ENCODE measurements at regions not wholly inside any gene's neighbourhood (a gene's known extent, or its start where the extent isn't known, plus 50 kb on each side); places are given as distances from the start of the nearest gene placed in this dataset.

- TF ChIP-seq, protein P1, sequence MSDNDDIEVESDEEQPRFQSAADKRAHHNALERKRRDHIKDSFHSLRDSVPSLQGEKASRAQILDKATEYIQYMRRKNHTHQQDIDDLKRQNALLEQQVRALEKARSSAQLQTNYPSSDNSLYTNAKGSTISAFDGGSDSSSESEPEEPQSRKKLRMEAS (IDR thresholded peaks at IDR 0.05) = no peak
- no peak for TF ChIP-seq FOXA1 (IDR thresholded peaks at IDR 0.05)
- no peak for TF ChIP-seq JUND (IDR thresholded peaks at IDR 0.05)
- TF ChIP-seq HNF4G (IDR thresholded peaks at IDR 0.05) = no peak
Observed at GRCh38 chr10:128220021-128220420, 93.8 kb upstream of the MKI67 start (continued).

GRCh38 chr10:128221117-128221516 lies 94.9 kb upstream of the MKI67 start:
- H3K27ac ChIP-seq (ENCODE audit: low read depth in 1 of 2, low read length in 2 of 2) = no peak overlapping the region
- WGBS = 61% methylated on average over 11 of the region's 11 CpGs
- H3K4me3 ChIP-seq (ENCODE audit: low read depth in 1 of 3, low read length in 3 of 3) = no peak overlapping the region
- no peak overlapping the region for H3K9ac ChIP-seq (ENCODE audit: low read depth in 1 of 2, low read length in 2 of 2)
- TF ChIP-seq RXRA (IDR thresholded peaks at IDR 0.05) (no peak), RAD21 (IDR thresholded peaks at IDR 0.05) (no peak)
- TF ChIP-seq, protein P2, sequence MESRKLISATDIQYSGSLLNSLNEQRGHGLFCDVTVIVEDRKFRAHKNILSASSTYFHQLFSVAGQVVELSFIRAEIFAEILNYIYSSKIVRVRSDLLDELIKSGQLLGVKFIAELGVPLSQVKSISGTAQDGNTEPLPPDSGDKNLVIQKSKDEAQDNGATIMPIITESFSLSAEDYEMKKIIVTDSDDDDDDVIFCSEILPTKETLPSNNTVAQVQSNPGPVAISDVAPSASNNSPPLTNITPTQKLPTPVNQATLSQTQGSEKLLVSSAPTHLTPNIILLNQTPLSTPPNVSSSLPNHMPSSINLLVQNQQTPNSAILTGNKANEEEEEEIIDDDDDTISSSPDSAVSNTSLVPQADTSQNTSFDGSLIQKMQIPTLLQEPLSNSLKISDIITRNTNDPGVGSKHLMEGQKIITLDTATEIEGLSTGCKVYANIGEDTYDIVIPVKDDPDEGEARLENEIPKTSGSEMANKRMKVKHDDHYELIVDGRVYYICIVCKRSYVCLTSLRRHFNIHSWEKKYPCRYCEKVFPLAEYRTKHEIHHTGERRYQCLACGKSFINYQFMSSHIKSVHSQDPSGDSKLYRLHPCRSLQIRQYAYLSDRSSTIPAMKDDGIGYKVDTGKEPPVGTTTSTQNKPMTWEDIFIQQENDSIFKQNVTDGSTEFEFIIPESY (IDR thresholded peaks at IDR 0.05) = no peak
- no peaks in the 10 kb centered on the region for H3K9me3 ChIP-seq (ENCODE audit: control insufficient read depth in 4 of 4, low read length in 3 of 4)
- no peaks in the 10 kb centered on the region for H3K27me3 ChIP-seq (ENCODE audit: control insufficient read depth in 4 of 4, insufficient read depth in 4 of 4, low read length in 3 of 4)
- H3K4me1 ChIP-seq (ENCODE audit: control insufficient read depth in 4 of 4, insufficient read depth in 4 of 4, low read length in 3 of 4) = no peaks in the 10 kb centered on the region
- H3K36me3 ChIP-seq (ENCODE audit: control insufficient read depth in 4 of 4, insufficient read depth in 3 of 4, low read depth in 1 of 4, low read length in 3 of 4) = no peaks in the 10 kb centered on the region
- DNase-seq (ENCODE audit: low spot score) = no peak

DNA sequence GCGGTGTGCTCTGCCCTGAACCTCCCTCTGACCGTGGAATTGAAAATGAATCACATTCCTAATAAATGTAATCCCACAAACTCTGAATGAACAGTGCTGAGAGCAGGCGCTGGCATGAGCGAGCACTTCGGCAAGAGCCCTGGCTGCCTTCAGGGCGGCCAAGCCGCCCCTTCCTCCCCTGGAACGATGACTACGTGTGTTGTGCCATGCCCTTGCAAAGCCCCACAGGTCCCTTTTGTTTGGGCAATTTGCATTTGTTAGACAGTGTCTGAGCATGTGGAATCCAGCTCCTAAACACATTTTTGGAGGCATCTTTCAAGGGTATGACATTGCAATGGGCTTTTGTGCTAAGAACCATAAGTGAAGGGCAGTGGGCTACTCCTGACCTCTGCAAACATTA lies 95.6 kb upstream of the MKI67 start:
- Histone ChIP-seq H3K36me3 (ENCODE audit: control insufficient read depth in 4 of 4, insufficient read depth in 3 of 4, low read depth in 1 of 4, low read length in 3 of 4) (no peaks in the 10 kb centered on the region), H3K27me3 (ENCODE audit: control insufficient read depth in 4 of 4, insufficient read depth in 4 of 4, low read length in 3 of 4) (no peaks in the 10 kb centered on the region), H3K27ac (ENCODE audit: low read depth in 1 of 2, low read length in 2 of 2) (no peak overlapping the region), H3K9me3 (ENCODE audit: control insufficient read depth in 4 of 4, low read length in 3 of 4) (no peaks in the 10 kb centered on the region), H3K4me1 (ENCODE audit: control insufficient read depth in 4 of 4, insufficient read depth in 4 of 4, low read length in 3 of 4) (no peaks in the 10 kb centered on the region), H3K9ac (ENCODE audit: low read depth in 1 of 2, low read length in 2 of 2) (no peak overlapping the region), H3K4me3 (ENCODE audit: low read depth in 1 of 3, low read length in 3 of 3) (no peak overlapping the region)
- WGBS = 81% methylated on average over 9 of the region's 9 CpGs
- no peak for DNase-seq (ENCODE audit: low spot score)
- TF ChIP-seq FOXA2 (IDR thresholded peaks at IDR 0.05) (no peak), SP1 (IDR thresholded peaks at IDR 0.05) (no peak), RXRA (IDR thresholded peaks at IDR 0.05) (no peak), FOXA1 (IDR thresholded peaks at IDR 0.05) (no peak)
- TF ChIP-seq, protein P3, sequence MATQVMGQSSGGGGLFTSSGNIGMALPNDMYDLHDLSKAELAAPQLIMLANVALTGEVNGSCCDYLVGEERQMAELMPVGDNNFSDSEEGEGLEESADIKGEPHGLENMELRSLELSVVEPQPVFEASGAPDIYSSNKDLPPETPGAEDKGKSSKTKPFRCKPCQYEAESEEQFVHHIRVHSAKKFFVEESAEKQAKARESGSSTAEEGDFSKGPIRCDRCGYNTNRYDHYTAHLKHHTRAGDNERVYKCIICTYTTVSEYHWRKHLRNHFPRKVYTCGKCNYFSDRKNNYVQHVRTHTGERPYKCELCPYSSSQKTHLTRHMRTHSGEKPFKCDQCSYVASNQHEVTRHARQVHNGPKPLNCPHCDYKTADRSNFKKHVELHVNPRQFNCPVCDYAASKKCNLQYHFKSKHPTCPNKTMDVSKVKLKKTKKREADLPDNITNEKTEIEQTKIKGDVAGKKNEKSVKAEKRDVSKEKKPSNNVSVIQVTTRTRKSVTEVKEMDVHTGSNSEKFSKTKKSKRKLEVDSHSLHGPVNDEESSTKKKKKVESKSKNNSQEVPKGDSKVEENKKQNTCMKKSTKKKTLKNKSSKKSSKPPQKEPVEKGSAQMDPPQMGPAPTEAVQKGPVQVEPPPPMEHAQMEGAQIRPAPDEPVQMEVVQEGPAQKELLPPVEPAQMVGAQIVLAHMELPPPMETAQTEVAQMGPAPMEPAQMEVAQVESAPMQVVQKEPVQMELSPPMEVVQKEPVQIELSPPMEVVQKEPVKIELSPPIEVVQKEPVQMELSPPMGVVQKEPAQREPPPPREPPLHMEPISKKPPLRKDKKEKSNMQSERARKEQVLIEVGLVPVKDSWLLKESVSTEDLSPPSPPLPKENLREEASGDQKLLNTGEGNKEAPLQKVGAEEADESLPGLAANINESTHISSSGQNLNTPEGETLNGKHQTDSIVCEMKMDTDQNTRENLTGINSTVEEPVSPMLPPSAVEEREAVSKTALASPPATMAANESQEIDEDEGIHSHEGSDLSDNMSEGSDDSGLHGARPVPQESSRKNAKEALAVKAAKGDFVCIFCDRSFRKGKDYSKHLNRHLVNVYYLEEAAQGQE (IDR thresholded peaks at IDR 0.05) = no peak
- TF ChIP-seq, protein P2 (IDR thresholded peaks at IDR 0.05) = no peak

All from liver (tissue), 7 donors.